Stimulated activated naive B cell treated with anti-CD40 and anti-IgM and Interleukin-4, amounts not matched to agents 10 μg/mL and 1 μg/mL and 100 μg/mL, for 72 hours (primary cell): ENCODE measurements at regions not wholly inside any gene's neighbourhood (a gene's known extent, or its start where the extent isn't known, plus 50 kb on each side); places are given as distances from the start of the nearest gene placed in this dataset.

Experiments used
- ATAC-seq, 2 donors: fragments of 150-1000 bp; cut with Tn5 transposase; replicated peaks; 2 replicates each; pipeline ENCODE4 v1.10.0; 2021; ENCODE audit warnings: moderate library complexity in 1 of 2
- DNase-seq: peaks from one replicate; pipeline ENCODE4 v3.0.0; 2021
- H3K27ac Mint-ChIP-seq: one replicate; pipeline ENCODE4 v1.8.0; 2022; ENCODE audit warnings: mild to moderate bottlenecking, mixed read lengths
- H3K27me3 Mint-ChIP-seq, 2 donors: one replicate each; pipeline ENCODE4 v1.8.0; 2022; ENCODE audit warnings: mixed read lengths in 2 of 2
- H3K36me3 Mint-ChIP-seq, 2 donors: one replicate each; pipeline ENCODE4 v1.8.0; 2022; ENCODE audit warnings: mixed read lengths in 2 of 2, mild to moderate bottlenecking in 1 of 2
- H3K4me1 Mint-ChIP-seq, 2 donors: one replicate each; pipeline ENCODE4 v1.8.0; 2022; ENCODE audit warnings: mixed read lengths in 2 of 2, mild to moderate bottlenecking in 1 of 2
- H3K4me3 Mint-ChIP-seq, 2 donors: one replicate each; pipeline ENCODE4 v1.8.0; 2022; ENCODE audit warnings: mild to moderate bottlenecking in 2 of 2, mixed read lengths in 2 of 2, moderate library complexity in 1 of 2
- H3K9me3 Mint-ChIP-seq, 2 donors: one replicate each; pipeline ENCODE4 v1.8.0; 2022; ENCODE audit warnings: mixed read lengths in 2 of 2, mild to moderate bottlenecking in 1 of 2

- no peak for DNase-seq
- no peaks in the 10 kb centered on the region for H3K4me1 Mint-ChIP-seq
- no peaks in the 10 kb centered on the region for H3K27me3 Mint-ChIP-seq
- H3K9me3 Mint-ChIP-seq: peaks cover 4 to 6% of the 10 kb centered on the region in 2 donors
- H3K4me3 Mint-ChIP-seq: no peak overlapping the region
- H3K27ac Mint-ChIP-seq: no peak overlapping the region
- H3K36me3 Mint-ChIP-seq: no peaks in the 10 kb centered on the region
- no peak for ATAC-seq
Measured at GRCh38 chr14:36083317-36083716, 93.2 kb downstream of the PTCSC3 start.

DNA sequence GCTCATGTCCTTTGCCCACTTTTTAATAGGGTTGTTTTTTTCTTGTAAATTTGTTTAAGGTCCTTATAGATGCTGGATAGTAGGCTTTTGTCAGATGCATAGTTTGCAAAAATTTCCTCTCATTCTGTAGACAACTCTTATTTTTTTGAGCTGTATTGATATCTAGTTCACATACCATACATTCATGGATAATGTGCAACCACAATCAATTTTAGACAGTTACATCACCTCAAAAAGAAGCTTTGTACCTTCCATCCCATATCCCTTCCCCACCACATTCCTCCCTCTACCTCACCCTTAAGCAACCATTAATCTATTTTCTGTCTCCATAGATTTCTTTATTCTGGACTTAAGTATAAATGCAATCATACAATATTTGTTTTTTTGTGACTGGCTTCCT, 98.4 kb downstream of the PTCSC3 start:
- Mint-ChIP-seq H3K4me1 (no peaks in the 10 kb centered on the region), H3K27me3 (peaks cover 0 to 3% of the 10 kb centered on the region in 2 donors), H3K9me3 (peaks cover 3 to 6% of the 10 kb centered on the region in 2 donors), H3K27ac (no peak overlapping the region), H3K36me3 (no peaks in the 10 kb centered on the region), H3K4me3 (no peak overlapping the region)
- ATAC-seq: no peak
- DNase-seq: no peak

- DNase-seq (no peak), ATAC-seq (no peak)
- peaks cover 2 to 3% of the 10 kb centered on the region in 2 donors for H3K27me3 Mint-ChIP-seq
- H3K4me1 Mint-ChIP-seq: no peaks in the 10 kb centered on the region
- no peak overlapping the region for H3K4me3 Mint-ChIP-seq
- H3K36me3 Mint-ChIP-seq: no peaks in the 10 kb centered on the region
- H3K27ac Mint-ChIP-seq: no peak overlapping the region
- peaks cover 3 to 6% of the 10 kb centered on the region in 2 donors for H3K9me3 Mint-ChIP-seq
Measured at GRCh38 chr14:36076197-36076596, 100.3 kb downstream of the PTCSC3 start.

- H3K27me3 Mint-ChIP-seq: peaks cover 3 to 12% of the 10 kb centered on the region in 2 donors
- H3K9me3 Mint-ChIP-seq: peaks cover 3 to 6% of the 10 kb centered on the region in 2 donors
- ATAC-seq (no peak), DNase-seq (no peak)
- no peak overlapping the region for H3K27ac Mint-ChIP-seq
- H3K36me3 Mint-ChIP-seq: no peaks in the 10 kb centered on the region
- no peaks in the 10 kb centered on the region for H3K4me1 Mint-ChIP-seq
- H3K4me3 Mint-ChIP-seq: no peak overlapping the region
Measured at GRCh38 chr14:36075203-36075602, 101.3 kb downstream of the PTCSC3 start.

- Mint-ChIP-seq H3K4me3 (no peak overlapping the region), H3K27ac (no peak overlapping the region), H3K27me3 (peaks cover 5 to 21% of the 10 kb centered on the region in 2 donors), H3K9me3 (no peaks in the 10 kb centered on the region), H3K4me1 (peaks cover 0 to 1% of the 10 kb centered on the region in 2 donors), H3K36me3 (no peaks in the 10 kb centered on the region)
- ATAC-seq (no peak), DNase-seq (no peak)
Measured at GRCh38 chr14:36070720-36071043, 105.8 kb downstream of the PTCSC3 start.

DNA sequence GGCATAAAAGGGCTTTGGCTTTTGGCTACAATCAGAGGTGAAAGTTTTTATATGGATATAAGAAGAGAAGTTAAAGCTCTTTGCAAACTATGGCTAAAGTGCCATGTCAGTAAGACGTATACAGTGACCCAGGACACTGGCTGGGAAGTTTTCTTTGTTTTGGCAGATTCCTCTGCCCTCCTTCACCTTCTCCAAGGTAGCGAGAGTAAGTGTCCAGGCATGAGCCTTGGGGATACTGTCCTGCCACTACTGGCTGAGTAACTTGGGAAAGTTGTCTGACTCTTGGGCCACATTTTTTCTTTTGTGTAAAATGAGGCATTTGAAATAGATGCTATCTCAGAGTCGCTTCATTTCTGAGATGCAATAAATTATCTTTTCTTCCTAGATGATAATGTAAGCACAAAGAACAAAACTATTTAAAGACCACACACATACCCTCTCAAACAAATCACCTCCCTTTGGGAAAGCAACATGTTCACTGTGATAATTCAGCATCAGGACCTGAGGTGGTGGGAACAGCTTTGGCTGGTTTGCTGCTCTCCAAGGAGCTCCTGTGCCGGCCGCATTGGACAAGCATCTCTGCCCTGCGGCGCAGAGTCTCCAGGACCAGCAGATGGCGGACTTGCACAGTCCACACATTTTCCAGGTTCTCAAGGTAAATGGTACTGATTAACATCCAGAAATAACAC, 106.3 kb downstream of the PTCSC3 start:
- DNase-seq (no peak), ATAC-seq (peak; percentile 57 to 69)
- H3K4me3 Mint-ChIP-seq: no peak overlapping the region
- no peak overlapping the region for H3K27ac Mint-ChIP-seq
- peaks cover 4 to 21% of the 10 kb centered on the region in 2 donors for H3K27me3 Mint-ChIP-seq
- H3K4me1 Mint-ChIP-seq: peaks cover 0 to 1% of the 10 kb centered on the region in 2 donors
- H3K9me3 Mint-ChIP-seq: no peaks in the 10 kb centered on the region
- H3K36me3 Mint-ChIP-seq: no peaks in the 10 kb centered on the region

DNA sequence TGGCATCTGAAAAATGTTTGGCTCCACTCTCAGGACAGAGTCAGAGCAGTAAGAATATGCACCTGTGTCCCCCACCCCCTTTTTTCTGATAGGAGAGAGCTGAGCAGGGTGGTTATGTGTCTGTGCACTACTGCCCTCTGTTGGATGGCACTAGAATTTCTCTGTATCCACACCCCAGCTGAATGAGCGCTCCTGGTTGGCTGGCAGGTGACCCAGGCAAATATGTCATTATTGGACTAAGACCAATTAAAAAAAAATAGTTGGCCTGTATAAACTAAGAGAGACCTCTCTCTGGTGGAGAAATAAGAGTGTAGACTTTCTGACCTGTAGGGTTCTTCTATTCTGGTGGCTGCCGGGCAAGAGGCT, 107.0 kb downstream of the PTCSC3 start:
- Mint-ChIP-seq H3K4me1 (peaks cover 0 to 1% of the 10 kb centered on the region in 2 donors), H3K27me3 (peaks cover 4 to 21% of the 10 kb centered on the region in 2 donors), H3K9me3 (no peaks in the 10 kb centered on the region), H3K27ac (no peak overlapping the region), H3K36me3 (no peaks in the 10 kb centered on the region), H3K4me3 (no peak overlapping the region)
- no peak for DNase-seq
- peak; percentile 67 to 72 for ATAC-seq

GRCh38 chr14:36068777-36069534, 107.6 kb downstream of the PTCSC3 start:
- Mint-ChIP-seq H3K9me3 (no peaks in the 10 kb centered on the region), H3K27me3 (peaks cover 4 to 21% of the 10 kb centered on the region in 2 donors), H3K4me1 (peaks cover 0 to 1% of the 10 kb centered on the region in 2 donors), H3K27ac (no peak overlapping the region), H3K36me3 (no peaks in the 10 kb centered on the region), H3K4me3 (no peak overlapping the region)
- no peak for DNase-seq
- ATAC-seq: no peak

GRCh38 chr14:36067428-36068187, 108.9 kb downstream of the PTCSC3 start:
- H3K4me3 Mint-ChIP-seq: no peak overlapping the region
- no peak overlapping the region for H3K27ac Mint-ChIP-seq
- no peaks in the 10 kb centered on the region for H3K9me3 Mint-ChIP-seq
- H3K27me3 Mint-ChIP-seq: peaks cover 4 to 24% of the 10 kb centered on the region in 2 donors
- no peaks in the 10 kb centered on the region for H3K36me3 Mint-ChIP-seq
- no peak for ATAC-seq
- DNase-seq: no peak
- peaks cover 0 to 1% of the 10 kb centered on the region in 2 donors for H3K4me1 Mint-ChIP-seq

- Mint-ChIP-seq H3K4me3 (no peak overlapping the region), H3K4me1 (peaks cover 0 to 1% of the 10 kb centered on the region in 2 donors), H3K36me3 (no peaks in the 10 kb centered on the region), H3K27ac (no peak overlapping the region), H3K27me3 (peaks cover 4 to 28% of the 10 kb centered on the region in 2 donors), H3K9me3 (no peaks in the 10 kb centered on the region)
- DNase-seq (no peak), ATAC-seq (no peak)
Measured at GRCh38 chr14:36066636-36067035, 109.9 kb downstream of the PTCSC3 start.

DNA sequence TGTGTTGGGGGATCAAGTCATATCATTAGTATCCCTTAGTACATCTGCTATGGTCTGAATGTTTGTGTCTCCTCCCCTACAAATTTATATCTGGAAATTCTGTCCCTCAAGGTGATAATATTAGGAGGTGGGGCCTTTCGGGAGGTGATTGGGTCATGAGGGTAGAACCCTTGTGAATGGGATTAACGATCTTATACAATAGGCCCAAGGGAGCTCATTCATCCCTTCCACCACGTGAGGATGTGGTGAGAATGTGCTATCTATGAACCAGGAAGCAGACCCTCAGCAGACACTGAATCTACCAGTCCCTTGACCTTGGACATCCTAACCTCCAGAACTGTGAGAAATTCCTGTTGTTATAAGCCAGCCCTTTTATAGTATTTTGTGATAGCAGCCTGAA, 110.7 kb downstream of the PTCSC3 start:
- no peak overlapping the region for H3K27ac Mint-ChIP-seq
- peaks cover 4 to 24% of the 10 kb centered on the region in 2 donors for H3K27me3 Mint-ChIP-seq
- no peak for ATAC-seq
- H3K4me3 Mint-ChIP-seq: no peak overlapping the region
- H3K36me3 Mint-ChIP-seq: no peaks in the 10 kb centered on the region
- H3K9me3 Mint-ChIP-seq: no peaks in the 10 kb centered on the region
- peaks cover 0 to 1% of the 10 kb centered on the region in 2 donors for H3K4me1 Mint-ChIP-seq
- no peak for DNase-seq

DNA sequence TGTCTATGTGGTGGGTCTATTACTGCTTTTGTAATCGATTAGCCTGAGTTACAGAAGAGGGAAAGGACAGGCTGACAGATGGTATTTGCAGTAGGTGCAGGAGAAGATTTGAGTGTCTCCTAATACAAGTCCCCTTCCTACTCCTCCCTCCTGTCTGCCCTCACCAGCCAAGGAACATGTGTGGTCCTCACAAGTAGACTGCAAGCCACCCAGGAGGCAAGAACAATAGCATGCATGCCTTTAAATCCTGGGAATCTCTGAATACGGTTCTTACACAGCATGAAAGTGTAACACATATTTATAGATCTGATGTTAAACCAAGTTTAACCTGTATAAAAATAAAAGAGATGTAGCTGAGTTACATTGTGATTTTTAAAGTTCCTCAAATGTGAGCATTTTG, 117.0 kb downstream of the PTCSC3 start:
- Mint-ChIP-seq H3K4me3 (no peak overlapping the region), H3K9me3 (no peaks in the 10 kb centered on the region), H3K36me3 (no peaks in the 10 kb centered on the region), H3K27me3 (peaks cover 0 to 19% of the 10 kb centered on the region in 2 donors), H3K27ac (no peak overlapping the region), H3K4me1 (no peaks in the 10 kb centered on the region)
- ATAC-seq (no peak), DNase-seq (no peak)

DNA sequence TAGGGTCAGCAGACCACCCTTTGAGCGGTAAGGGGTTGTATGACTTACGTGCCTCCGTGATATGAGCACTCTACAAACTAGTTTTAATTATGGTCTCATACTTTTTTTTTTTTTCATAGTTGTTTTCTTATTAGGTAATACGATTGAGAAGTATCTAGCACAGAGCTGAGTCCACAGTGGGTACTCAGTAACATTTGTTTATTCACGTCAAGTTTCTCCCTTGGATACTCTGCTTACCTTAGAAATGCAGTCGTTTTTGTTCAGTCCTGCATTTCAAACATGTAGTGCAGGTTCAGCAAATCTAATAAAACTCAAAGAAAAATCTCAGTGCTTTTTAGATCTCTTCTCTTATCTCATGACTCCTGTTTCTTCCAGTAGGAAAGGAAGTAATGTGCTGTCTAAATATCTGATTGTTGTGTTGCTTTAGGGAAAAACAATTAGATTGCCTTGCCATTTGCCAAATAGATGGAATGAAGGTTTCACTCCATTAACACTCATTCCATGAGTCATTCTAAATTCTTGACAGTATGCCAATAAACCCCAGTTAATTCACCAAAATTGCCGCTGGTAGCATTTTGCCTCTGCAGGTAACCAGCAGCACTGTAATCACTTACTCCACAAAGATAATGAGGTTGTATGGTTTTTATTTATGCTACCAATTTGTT, 118.9 kb downstream of the PTCSC3 start:
- Mint-ChIP-seq H3K36me3 (no peaks in the 10 kb centered on the region), H3K9me3 (no peaks in the 10 kb centered on the region), H3K4me3 (no peak overlapping the region), H3K4me1 (no peaks in the 10 kb centered on the region), H3K27ac (no peak overlapping the region), H3K27me3 (peaks cover 0 to 16% of the 10 kb centered on the region in 2 donors)
- DNase-seq: no peak
- ATAC-seq: no peak

DNA sequence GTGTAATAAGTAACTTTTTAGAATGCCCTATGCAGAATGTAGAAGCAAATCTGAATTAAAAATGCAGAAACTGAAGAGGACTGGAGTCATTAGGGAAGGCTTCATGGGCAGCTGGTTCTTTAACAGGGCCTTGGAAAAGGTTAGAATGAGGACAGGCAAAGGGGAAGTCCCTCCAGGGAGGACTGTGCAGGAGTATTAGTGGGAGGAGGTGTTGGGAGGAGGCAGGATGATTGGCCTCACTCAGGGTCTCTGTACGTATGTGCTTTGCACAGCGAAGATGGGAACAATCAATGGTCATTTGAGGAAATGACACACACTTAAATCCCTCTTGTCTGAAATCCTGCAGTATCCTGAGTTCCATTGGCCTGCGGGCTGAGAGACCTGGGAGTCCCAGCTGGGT, 119.7 kb downstream of the PTCSC3 start:
- H3K9me3 Mint-ChIP-seq: no peaks in the 10 kb centered on the region
- no peak overlapping the region for H3K4me3 Mint-ChIP-seq
- H3K27ac Mint-ChIP-seq: no peak overlapping the region
- peaks cover 0 to 13% of the 10 kb centered on the region in 2 donors for H3K27me3 Mint-ChIP-seq
- no peaks in the 10 kb centered on the region for H3K4me1 Mint-ChIP-seq
- no peaks in the 10 kb centered on the region for H3K36me3 Mint-ChIP-seq
- DNase-seq: no peak
- no peak for ATAC-seq
